ENCODE measurements at regions not wholly inside any gene's neighbourhood (a gene's known extent, or its start where the extent isn't known, plus 50 kb on each side); places are given as distances from the start of the nearest gene placed in this dataset.

DNA sequence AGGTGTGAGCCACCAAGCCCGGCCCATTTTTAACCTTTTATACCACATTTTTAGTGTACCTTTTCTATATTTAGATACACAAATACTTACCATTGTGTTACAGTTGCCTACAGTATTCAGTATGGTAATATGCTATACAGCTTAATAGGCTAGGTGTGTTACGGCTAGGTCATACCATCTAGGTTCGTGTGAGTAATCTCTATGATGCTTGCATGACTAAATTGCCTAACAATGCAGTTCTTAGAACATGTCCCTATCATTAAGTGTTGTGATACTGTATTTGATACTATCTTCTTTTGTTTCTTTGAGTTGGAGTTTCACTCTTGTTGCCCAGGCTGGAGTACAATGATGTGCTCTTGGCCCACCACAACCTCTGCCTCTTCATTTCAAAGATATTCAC is 387.7 kb upstream of the SASH1 start:
- TF ChIP-seq MAX (IDR thresholded peaks at IDR 0.05) (no peak), REST (IDR thresholded peaks at IDR 0.05; ENCODE audit: low read depth) (no peak), FOXM1 (IDR thresholded peaks at IDR 0.05; ENCODE audit: borderline replicate concordance, low read depth) (no peak), EP300 (IDR thresholded peaks at IDR 0.05; ENCODE audit: borderline replicate concordance) (no peak), EGR1 (IDR thresholded peaks at IDR 0.05) (no peak), RAD21 (IDR thresholded peaks at IDR 0.05; ENCODE audit: low read depth) (no peak), CREB1 (IDR thresholded peaks at IDR 0.05; ENCODE audit: low read depth) (no peak), ZBTB7A (IDR thresholded peaks at IDR 0.05; ENCODE audit: low read depth) (no peak), TEAD4 (IDR thresholded peaks at IDR 0.05) (no peak), USF1 (IDR thresholded peaks at IDR 0.05) (no peak), CEBPB (IDR thresholded peaks at IDR 0.05) (no peak), NFIC (IDR thresholded peaks at IDR 0.05) (no peak), YY1 (IDR thresholded peaks at IDR 0.05; ENCODE audit: low read depth) (no peak), TAF1 (IDR thresholded peaks at IDR 0.05; ENCODE audit: low read depth) (no peak), TCF12 (IDR thresholded peaks at IDR 0.05; ENCODE audit: low read depth) (no peak)

DNA sequence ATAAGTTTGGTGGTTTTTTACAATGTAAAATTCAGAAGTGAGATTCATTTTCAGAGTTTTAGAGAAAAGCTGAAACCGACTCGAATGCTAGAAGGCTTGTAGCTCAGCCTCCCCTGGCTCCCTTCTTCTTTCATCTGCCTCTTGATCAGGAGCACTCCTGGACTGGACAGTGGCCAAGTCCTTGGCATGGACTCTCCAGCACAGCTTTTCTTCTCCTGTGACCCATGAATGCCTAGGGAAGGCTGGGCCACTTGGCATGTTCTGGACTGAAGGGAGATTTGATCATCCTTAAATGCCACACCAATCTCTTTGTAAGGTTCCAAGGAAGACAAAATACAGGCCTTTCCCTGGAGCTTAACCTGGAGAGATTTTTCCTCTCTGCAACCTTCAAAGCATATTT is 384.0 kb upstream of the SASH1 start:
- no peak for TF ChIP-seq MAX (IDR thresholded peaks at IDR 0.05)
- TF ChIP-seq NFIC (IDR thresholded peaks at IDR 0.05), result peak; percentile 38

- no peak for TF ChIP-seq ZBTB7A (IDR thresholded peaks at IDR 0.05; ENCODE audit: low read depth)
- no peak for TF ChIP-seq EP300 (IDR thresholded peaks at IDR 0.05; ENCODE audit: borderline replicate concordance)
- TF ChIP-seq MAX (IDR thresholded peaks at IDR 0.05), result no peak
- TF ChIP-seq EGR1 (IDR thresholded peaks at IDR 0.05), result no peak
- no peak for TF ChIP-seq FOXM1 (IDR thresholded peaks at IDR 0.05; ENCODE audit: borderline replicate concordance, low read depth)
- TF ChIP-seq USF1 (IDR thresholded peaks at IDR 0.05), result no peak
- TF ChIP-seq TAF1 (IDR thresholded peaks at IDR 0.05; ENCODE audit: low read depth), result no peak
- no peak for TF ChIP-seq RAD21 (IDR thresholded peaks at IDR 0.05; ENCODE audit: low read depth)
- no peak for TF ChIP-seq NFIC (IDR thresholded peaks at IDR 0.05)
Measured at GRCh38 chr6:147961481-147962141, 381.0 kb upstream of the SASH1 start.

GRCh38 chr6:147970970-147971369 is 371.7 kb upstream of the SASH1 start:
- peak; percentile 64 for TF ChIP-seq RAD21 (IDR thresholded peaks at IDR 0.05; ENCODE audit: low read depth)
- no peak for TF ChIP-seq ZBTB7A (IDR thresholded peaks at IDR 0.05; ENCODE audit: low read depth)

GRCh38 chr6:147972448-147972847 is 370.2 kb upstream of the SASH1 start:
- TF ChIP-seq REST (IDR thresholded peaks at IDR 0.05; ENCODE audit: low read depth), result no peak
- TF ChIP-seq ZBTB7A (IDR thresholded peaks at IDR 0.05; ENCODE audit: low read depth), result no peak
- no peak for TF ChIP-seq TEAD4 (IDR thresholded peaks at IDR 0.05)
- no peak for TF ChIP-seq CEBPB (IDR thresholded peaks at IDR 0.05)
- TF ChIP-seq USF1 (IDR thresholded peaks at IDR 0.05), result no peak
- TF ChIP-seq MAX (IDR thresholded peaks at IDR 0.05), result no peak
- TF ChIP-seq FOXM1 (IDR thresholded peaks at IDR 0.05; ENCODE audit: borderline replicate concordance, low read depth), result no peak
- no peak for TF ChIP-seq EP300 (IDR thresholded peaks at IDR 0.05; ENCODE audit: borderline replicate concordance)
- no peak for TF ChIP-seq CREB1 (IDR thresholded peaks at IDR 0.05; ENCODE audit: low read depth)
- no peak for TF ChIP-seq YY1 (IDR thresholded peaks at IDR 0.05; ENCODE audit: low read depth)
- TF ChIP-seq TCF12 (IDR thresholded peaks at IDR 0.05; ENCODE audit: low read depth), result no peak
- TF ChIP-seq NFIC (IDR thresholded peaks at IDR 0.05), result no peak
- TF ChIP-seq RAD21 (IDR thresholded peaks at IDR 0.05; ENCODE audit: low read depth), result no peak
- TF ChIP-seq TAF1 (IDR thresholded peaks at IDR 0.05; ENCODE audit: low read depth), result no peak
- TF ChIP-seq EGR1 (IDR thresholded peaks at IDR 0.05), result no peak

Data from Ishikawa (cell line).